PC-9 (cell line): ENCODE measurements at regions not wholly inside any gene's neighbourhood (a gene's known extent, or its start where the extent isn't known, plus 50 kb on each side); places are given as distances from the start of the nearest gene placed in this dataset.

Experiments used
- BruUV-seq: library from RNA; stranded (reverse); fragments of 400-500 nt; replicated peaks from 2 replicates; lab custom pipeline; 2021; lab: Mats Ljungman, UMichigan
- CTCF ChIA-PET: fragments of 300-600 bp; sonication (Branson Sonifier 250); formaldehyde crosslinking; loops from one replicate; lab custom pipeline; 2022; ENCODE audit warnings: antibody characterized with exemption; lab: Charles Lee
- POLR2A ChIA-PET: fragments of 300-600 bp; sonication (Branson Sonifier 250); formaldehyde crosslinking; loops from one replicate; lab custom pipeline; 2022; ENCODE audit warnings: antibody characterized with exemption; ENCODE audit not compliant: unreplicated experiment; lab: Charles Lee
- DNase-seq, 2 experiments: peaks; one replicate each; pipeline versions ENCODE4 v3.0.0 to v3.0.0-alpha.2; 2015 to 2022; ENCODE audit warnings: mixed read lengths in 1 of 2
- H2AFZ ChIP-seq: fragments of 200-600 bp; sonication (generic); 2 replicates; pipeline ENCODE4 v1.8.1; 2017; ENCODE audit warnings: antibody characterized with exemption
- H3F3A ChIP-seq: fragments of 200-600 bp; sonication (generic); 2 replicates; pipeline ENCODE4 v1.8.1; 2017; ENCODE audit warnings: antibody characterized with exemption, mild to moderate bottlenecking, low read depth; ENCODE audit not compliant: insufficient read depth
- H3K27ac ChIP-seq: fragments of 200-600 bp; sonication (generic); 2 replicates; pipeline ENCODE4 v1.6.1; 2016; ENCODE audit warnings: mixed run types
- H3K27me3 ChIP-seq: fragments of 200-600 bp; sonication (generic); 2 replicates; pipeline ENCODE4 v1.6.1; 2016; ENCODE audit warnings: low read depth, mixed run types; ENCODE audit not compliant: insufficient read depth
- H3K36me3 ChIP-seq: fragments of 200-600 bp; sonication (generic); 2 replicates; pipeline ENCODE4 v1.6.1; 2016; ENCODE audit warnings: low read depth, mixed run types
- H3K4me1 ChIP-seq: fragments of 200-600 bp; sonication (generic); replicated peaks from 2 replicates; pipeline ENCODE4 v1.6.1; 2016; ENCODE audit warnings: mixed run types; ENCODE audit not compliant: insufficient read depth
- H3K4me2 ChIP-seq: fragments of 200-600 bp; sonication (generic); 2 replicates; pipeline ENCODE4 v1.6.1; 2017; ENCODE audit warnings: mixed run types
- H3K4me3 ChIP-seq: fragments of 200-600 bp; sonication (generic); 2 replicates; pipeline ENCODE4 v1.6.1; 2016; ENCODE audit warnings: mixed run types
- H3K79me2 ChIP-seq: fragments of 200-600 bp; sonication (generic); 2 replicates; pipeline ENCODE4 v1.6.1; 2017; ENCODE audit warnings: low read depth, mixed run types
- H3K9me2 ChIP-seq: fragments of 200-600 bp; sonication (generic); 2 replicates; pipeline ENCODE4 v1.8.1; 2017; ENCODE audit warnings: mild to moderate bottlenecking; ENCODE audit not compliant: insufficient read depth
- H3K9me3 ChIP-seq: fragments of 200-600 bp; sonication (generic); 2 replicates; pipeline ENCODE4 v1.8.1; 2016; ENCODE audit warnings: low read depth; ENCODE audit not compliant: insufficient read depth
- H4K20me1 ChIP-seq: fragments of 200-600 bp; sonication (generic); 2 replicates; pipeline ENCODE4 v1.8.1; 2017; ENCODE audit not compliant: insufficient read depth
- EZH2 ChIP-seq: fragments of 200-600 bp; sonication (generic); IDR thresholded peaks from 2 replicates; pipeline ENCODE4 v1.8.0; 2017; ENCODE audit warnings: antibody characterized with exemption, low read depth
- intact Hi-C: fragments of 100-400 bp; cut with micrococcal nuclease; formaldehyde crosslinking; loops from one replicate; pipeline ENCODE4 v1.10.0; 2022; ENCODE audit not compliant: unreplicated experiment
- TF ChIP-seq, protein P1 (sequence below): fragments of 200-600 bp; sonication (generic); conservative IDR thresholded peaks from 2 replicates; pipeline ENCODE4 v1.6.1; 2017; ENCODE audit warnings: mixed run types, antibody characterized with exemption, mild to moderate bottlenecking, moderate library complexity

DNA sequence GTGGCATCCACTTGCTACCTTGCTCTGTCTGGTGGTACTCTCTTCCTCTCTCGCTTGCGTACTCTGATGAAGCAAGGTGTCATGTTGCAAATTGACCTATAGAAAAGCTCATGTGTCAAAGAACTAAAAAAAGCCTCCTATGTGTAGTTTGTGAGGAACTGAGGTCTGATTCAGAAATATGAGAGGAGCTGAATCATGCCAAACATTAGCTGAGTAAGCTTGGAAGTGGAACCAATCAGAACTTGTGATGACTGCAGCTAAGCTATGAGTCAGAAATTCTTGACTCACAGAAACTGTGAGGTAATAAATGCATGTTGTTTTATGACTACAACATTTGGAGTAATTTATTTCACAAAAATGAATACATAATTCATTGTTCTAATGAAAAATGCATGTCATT is 2138.8 kb downstream of the PCDH7 start:
- ChIA-PET CTCF (no interaction called here), POLR2A (interaction anchor here (0.6 kb wide), 1 partner anchor 612 kb away, joined by 3 read pairs; no protein-coding TSS in a partner anchor)
- Histone ChIP-seq H3K79me2 (no peaks in the 10 kb centered on the region), H3K27ac (no peak overlapping the region), H3K4me2 (no peak overlapping the region), H2AFZ (no peak overlapping the region), H4K20me1 (no peaks in the 10 kb centered on the region), H3K9me2 (no peaks in the 10 kb centered on the region), H3K4me1 (no peaks in the 10 kb centered on the region), H3K4me3 (no peak overlapping the region), H3K36me3 (no peaks in the 10 kb centered on the region), H3F3A (no peaks in the 10 kb centered on the region), H3K27me3 (no peaks in the 10 kb centered on the region), H3K9me3 (no peaks in the 10 kb centered on the region; the same call in 1 of the 2 replicates)
- no TSS peak for BruUV-seq
- no peak for TF ChIP-seq EZH2
- TF ChIP-seq, protein P1, sequence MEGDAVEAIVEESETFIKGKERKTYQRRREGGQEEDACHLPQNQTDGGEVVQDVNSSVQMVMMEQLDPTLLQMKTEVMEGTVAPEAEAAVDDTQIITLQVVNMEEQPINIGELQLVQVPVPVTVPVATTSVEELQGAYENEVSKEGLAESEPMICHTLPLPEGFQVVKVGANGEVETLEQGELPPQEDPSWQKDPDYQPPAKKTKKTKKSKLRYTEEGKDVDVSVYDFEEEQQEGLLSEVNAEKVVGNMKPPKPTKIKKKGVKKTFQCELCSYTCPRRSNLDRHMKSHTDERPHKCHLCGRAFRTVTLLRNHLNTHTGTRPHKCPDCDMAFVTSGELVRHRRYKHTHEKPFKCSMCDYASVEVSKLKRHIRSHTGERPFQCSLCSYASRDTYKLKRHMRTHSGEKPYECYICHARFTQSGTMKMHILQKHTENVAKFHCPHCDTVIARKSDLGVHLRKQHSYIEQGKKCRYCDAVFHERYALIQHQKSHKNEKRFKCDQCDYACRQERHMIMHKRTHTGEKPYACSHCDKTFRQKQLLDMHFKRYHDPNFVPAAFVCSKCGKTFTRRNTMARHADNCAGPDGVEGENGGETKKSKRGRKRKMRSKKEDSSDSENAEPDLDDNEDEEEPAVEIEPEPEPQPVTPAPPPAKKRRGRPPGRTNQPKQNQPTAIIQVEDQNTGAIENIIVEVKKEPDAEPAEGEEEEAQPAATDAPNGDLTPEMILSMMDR: no peak
- peak; percentile 3 to 63 for DNase-seq
- intact Hi-C loops: no loop called here

DNA sequence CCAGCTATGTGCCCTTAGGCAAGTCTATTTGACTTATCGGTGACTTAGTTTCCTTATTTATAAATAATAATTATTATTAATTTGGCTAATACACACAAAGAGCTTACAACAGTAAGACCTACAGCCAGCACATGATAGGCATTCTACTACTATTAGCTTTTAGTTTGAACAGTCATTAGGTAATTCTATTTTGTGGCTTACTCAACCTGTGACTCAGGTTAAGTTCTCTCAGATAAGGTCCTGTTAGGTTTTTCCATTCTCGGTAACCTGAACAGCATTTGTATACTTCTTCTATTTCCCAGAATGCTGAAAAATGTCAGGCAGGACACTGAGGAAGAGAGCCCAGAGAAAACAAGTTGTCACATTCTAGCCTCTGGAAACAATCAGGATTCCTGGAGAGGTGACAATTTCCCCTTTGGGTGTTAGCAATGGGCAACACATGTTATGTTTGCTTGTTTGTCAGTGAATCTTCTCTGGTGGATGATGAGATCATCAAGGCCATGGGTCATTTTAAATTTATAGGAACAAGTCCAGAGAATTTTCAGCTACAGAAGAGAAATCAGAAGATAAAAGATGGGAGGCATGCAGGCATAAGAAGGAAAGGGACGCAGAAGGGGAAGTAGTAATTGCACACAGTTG is 2144.7 kb downstream of the PCDH7 start:
- no peak overlapping the region for H3K27ac ChIP-seq
- H3K9me2 ChIP-seq: no peaks in the 10 kb centered on the region
- no peaks in the 10 kb centered on the region for H3K79me2 ChIP-seq
- no peaks in the 10 kb centered on the region for H3F3A ChIP-seq
- no peak overlapping the region for H3K4me2 ChIP-seq
- H3K4me1 ChIP-seq: no peaks in the 10 kb centered on the region
- H2AFZ ChIP-seq: no peak overlapping the region
- intact Hi-C loops: no loop called here
- DNase-seq: no peak
- no TSS peak for BruUV-seq
- TF ChIP-seq, protein P1: no peak
- no peak for TF ChIP-seq EZH2
- no peak overlapping the region for H3K4me3 ChIP-seq
- H4K20me1 ChIP-seq: no peaks in the 10 kb centered on the region
- no peaks in the 10 kb centered on the region for H3K9me3 ChIP-seq
- H3K36me3 ChIP-seq: no peaks in the 10 kb centered on the region
- POLR2A ChIA-PET: no interaction called here
- H3K27me3 ChIP-seq: no peaks in the 10 kb centered on the region
- CTCF ChIA-PET: no interaction called here

DNA sequence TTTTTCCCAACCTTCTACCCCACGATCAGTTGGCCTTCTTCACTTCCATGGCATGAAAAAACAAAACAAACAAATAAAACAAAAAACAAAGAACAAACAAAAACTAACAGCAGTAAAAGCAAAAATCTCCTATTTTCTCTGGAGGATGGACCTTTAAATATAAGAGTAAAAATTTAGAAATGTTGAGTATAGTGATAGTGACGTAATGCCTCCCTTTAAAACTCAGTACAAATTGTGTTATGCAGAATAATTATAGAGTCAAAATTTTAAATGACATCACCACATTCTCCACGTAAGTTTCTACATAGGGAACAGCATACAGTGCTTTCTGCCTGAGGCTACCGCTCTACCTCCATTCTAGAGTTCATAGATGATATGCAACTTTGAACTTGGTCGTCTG is 2156.4 kb downstream of the PCDH7 start:
- no peak overlapping the region for H3K27ac ChIP-seq
- H2AFZ ChIP-seq: no peak overlapping the region
- no peaks in the 10 kb centered on the region for H3K79me2 ChIP-seq
- H3K4me1 ChIP-seq: no peaks in the 10 kb centered on the region
- H3K4me2 ChIP-seq: no peak overlapping the region
- no peaks in the 10 kb centered on the region for H3K36me3 ChIP-seq
- intact Hi-C loops: no loop called here
- H3K9me3 ChIP-seq: no peaks in the 10 kb centered on the region
- H3K27me3 ChIP-seq: no peaks in the 10 kb centered on the region
- H4K20me1 ChIP-seq: no peaks in the 10 kb centered on the region
- no TSS peak for BruUV-seq
- ChIA-PET POLR2A (no interaction called here), CTCF (no interaction called here)
- H3F3A ChIP-seq: no peaks in the 10 kb centered on the region
- DNase-seq: no peak
- H3K9me2 ChIP-seq: no peaks in the 10 kb centered on the region
- no peak overlapping the region for H3K4me3 ChIP-seq
- TF ChIP-seq EZH2: no peak
- TF ChIP-seq, protein P1: no peak
